Large intestine (tissue), 3 donors: ENCODE measurements at regions not wholly inside any gene's neighbourhood (a gene's known extent, or its start where the extent isn't known, plus 50 kb on each side); places are given as distances from the start of the nearest gene placed in this dataset.

ENCODE experiments used
- DNase-seq, 2 donors: peaks; one replicate each; pipeline versions ENCODE4 v3.0.0 to v3.0.0-alpha.2; 2013
- H3K27ac ChIP-seq: one replicate; pipeline ENCODE4 v1.5.1; 2013; ENCODE audit warnings: low read length
- H3K27me3 ChIP-seq: 2 replicates; pipeline ENCODE4 v1.6.1; 2013; ENCODE audit warnings: low read length; ENCODE audit not compliant: control insufficient read depth, insufficient read depth
- H3K36me3 ChIP-seq: 2 replicates; pipeline ENCODE4 v1.6.1; 2013; ENCODE audit warnings: low read length; ENCODE audit not compliant: control insufficient read depth, insufficient read depth
- H3K4me1 ChIP-seq: one replicate; pipeline ENCODE4 v1.6.1; 2013; ENCODE audit warnings: low read length; ENCODE audit not compliant: control insufficient read depth, insufficient read depth
- H3K4me3 ChIP-seq: one replicate; pipeline ENCODE4 v1.5.1; 2013; ENCODE audit warnings: low read length
- H3K9me3 ChIP-seq: one replicate; pipeline ENCODE4 v1.6.1; 2013; ENCODE audit warnings: mild to moderate bottlenecking, low read depth, low read length, moderate library complexity; ENCODE audit not compliant: control insufficient read depth
- WGBS: methylation state at CpG from one replicate; pipeline ENCODE4 v1.1.5; 2013; ENCODE audit warnings: low lambda C conversion rate; ENCODE audit not compliant: insufficient coverage; 5-methylcytosine and 5-hydroxymethylcytosine counted together

DNA sequence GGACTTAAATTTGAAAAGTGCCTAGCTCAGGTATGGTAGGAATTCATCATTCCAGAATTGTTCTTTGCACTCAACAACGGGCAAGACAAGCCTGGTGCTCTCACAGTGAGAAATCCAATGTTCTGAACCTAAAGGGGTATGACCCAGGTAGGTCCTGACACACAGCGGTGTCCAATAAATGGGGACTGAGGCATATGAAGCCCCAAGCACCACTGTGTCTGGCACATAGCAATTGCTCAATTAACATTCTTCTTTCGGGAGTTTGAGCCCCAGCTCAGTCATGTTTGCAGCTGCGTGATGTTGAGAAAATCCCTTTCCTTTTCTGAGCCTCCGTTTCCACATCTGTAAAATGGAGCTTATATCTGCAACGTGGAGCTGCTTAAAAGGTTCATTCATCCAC, 535.8 kb downstream of the MIAT start:
- Histone ChIP-seq H3K36me3 (no peaks in the 10 kb centered on the region), H3K4me1 (no peaks in the 10 kb centered on the region), H3K9me3 (no peaks in the 10 kb centered on the region), H3K27me3 (no peaks in the 10 kb centered on the region), H3K4me3 (no peak overlapping the region), H3K27ac (no peak overlapping the region)
- no peak for DNase-seq
- 100% methylated on average over 1 of the region's 6 CpGs for WGBS

DNA sequence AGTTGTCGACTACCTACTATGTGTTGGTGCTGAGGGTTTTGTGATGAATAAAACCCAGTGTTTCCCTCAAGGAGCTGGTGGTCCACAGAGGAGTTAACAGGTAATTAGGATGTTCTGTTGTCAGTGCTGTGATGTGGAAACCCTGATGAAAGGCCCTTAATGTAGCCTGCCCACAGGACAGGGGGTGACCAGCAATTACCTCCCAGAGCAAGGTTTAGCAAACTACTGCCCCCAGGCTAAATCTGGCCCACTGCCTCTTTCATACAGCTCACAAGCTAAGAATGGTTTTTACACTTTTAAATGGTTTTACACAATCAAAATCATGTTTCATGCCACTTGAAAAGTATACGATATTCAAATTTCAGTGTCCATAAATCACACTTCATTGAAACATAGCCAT, 536.2 kb downstream of the MIAT start:
- no CpG with 5 or more reads among the region's 2 CpGs for WGBS
- H3K27me3 ChIP-seq: no peaks in the 10 kb centered on the region

DNA sequence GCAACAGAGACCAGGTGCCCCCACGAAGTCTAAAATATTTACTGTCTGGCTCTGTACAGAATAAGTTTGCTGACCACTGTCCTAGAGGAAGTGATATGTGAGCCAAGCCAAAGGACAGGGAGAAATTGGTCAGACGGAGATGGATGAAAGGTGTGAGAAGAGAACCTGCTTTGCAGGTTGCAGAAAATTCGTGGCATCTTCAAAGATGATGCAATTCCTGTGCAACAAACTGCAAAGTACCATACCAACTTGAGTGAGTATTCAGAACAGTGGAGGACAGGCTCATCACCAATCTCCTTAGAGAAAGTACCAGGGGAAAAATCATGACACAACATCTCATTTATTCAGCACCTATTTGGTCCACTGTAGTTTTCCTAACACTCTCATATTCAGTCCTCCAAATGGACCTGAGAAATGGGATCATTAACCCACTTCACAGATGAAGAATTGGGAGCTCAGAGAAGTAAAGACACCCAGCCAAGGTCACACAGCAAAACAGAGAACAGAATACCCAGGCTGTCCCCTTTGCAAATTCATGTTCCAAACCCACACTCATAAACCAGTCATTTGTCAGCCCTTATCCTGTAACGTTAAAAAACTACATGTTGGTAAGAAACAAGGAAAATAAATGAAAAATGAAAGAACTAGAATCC, 536.8 kb downstream of the MIAT start:
- DNase-seq: no peak
- no peaks in the 10 kb centered on the region for H3K9me3 ChIP-seq
- WGBS: no CpG with 5 or more reads among the region's 4 CpGs
- H3K4me3 ChIP-seq: no peak overlapping the region
- H3K4me1 ChIP-seq: no peaks in the 10 kb centered on the region
- H3K27ac ChIP-seq: no peak overlapping the region
- no peaks in the 10 kb centered on the region for H3K36me3 ChIP-seq
- no peaks in the 10 kb centered on the region for H3K27me3 ChIP-seq

More for the DNA sequence above, 536.2 kb downstream of the MIAT start:
- Histone ChIP-seq H3K9me3 (no peaks in the 10 kb centered on the region), H3K4me3 (no peak overlapping the region), H3K27ac (no peak overlapping the region), H3K36me3 (no peaks in the 10 kb centered on the region), H3K4me1 (no peaks in the 10 kb centered on the region)
- no peak for DNase-seq

DNA sequence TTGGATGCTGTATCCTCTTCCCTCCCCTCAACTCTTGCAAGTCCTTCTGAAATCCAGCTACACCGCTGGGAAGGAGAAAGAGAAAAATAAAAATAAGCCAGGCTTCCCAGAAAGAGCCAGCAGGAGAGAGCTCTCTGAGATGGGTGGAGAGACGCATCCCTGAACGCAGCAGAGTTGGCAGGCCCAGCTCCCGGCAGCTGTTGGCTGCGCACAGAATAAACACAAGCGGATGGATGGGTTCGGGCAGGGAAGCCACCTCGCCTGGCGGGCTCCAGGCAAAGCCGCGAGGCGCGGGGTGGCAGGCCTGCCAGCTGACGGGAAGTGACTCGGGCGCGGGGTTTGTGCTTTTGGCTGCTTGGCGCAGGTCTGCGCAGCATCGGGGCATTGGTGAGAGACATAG, 537.7 kb downstream of the MIAT start:
- no peaks in the 10 kb centered on the region for H3K9me3 ChIP-seq
- H3K27ac ChIP-seq: no peak overlapping the region
- H3K4me1 ChIP-seq: no peaks in the 10 kb centered on the region
- no peaks in the 10 kb centered on the region for H3K36me3 ChIP-seq
- WGBS: 75% methylated on average over 2 of the region's 20 CpGs
- no peak overlapping the region for H3K4me3 ChIP-seq
- H3K27me3 ChIP-seq: no peaks in the 10 kb centered on the region
- no peak for DNase-seq

DNA sequence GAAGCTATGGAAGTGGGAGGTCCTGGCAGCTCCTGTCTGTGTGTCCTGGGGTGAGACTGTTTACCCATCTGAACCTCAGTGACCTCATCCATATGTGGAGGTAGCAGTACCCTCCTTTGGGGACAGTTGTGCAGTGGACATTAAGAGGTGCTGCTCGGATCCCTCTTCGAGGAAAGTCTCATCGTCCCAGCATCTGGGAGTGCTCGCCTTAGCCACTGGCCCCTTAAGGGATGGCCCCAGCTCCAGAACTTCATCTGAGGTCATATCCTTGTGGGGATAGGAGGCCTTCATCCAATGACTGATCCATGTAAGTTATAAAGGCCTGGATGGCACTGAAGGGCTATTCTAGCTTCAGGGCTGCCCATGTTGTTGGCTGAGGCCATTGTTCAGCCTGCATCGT, 538.1 kb downstream of the MIAT start:
- Histone ChIP-seq H3K27ac (no peak overlapping the region), H3K36me3 (no peaks in the 10 kb centered on the region), H3K4me1 (no peaks in the 10 kb centered on the region), H3K4me3 (no peak overlapping the region), H3K27me3 (no peaks in the 10 kb centered on the region), H3K9me3 (no peaks in the 10 kb centered on the region)
- WGBS: 100% methylated on average over 1 of the region's 5 CpGs
- no peak for DNase-seq

DNA sequence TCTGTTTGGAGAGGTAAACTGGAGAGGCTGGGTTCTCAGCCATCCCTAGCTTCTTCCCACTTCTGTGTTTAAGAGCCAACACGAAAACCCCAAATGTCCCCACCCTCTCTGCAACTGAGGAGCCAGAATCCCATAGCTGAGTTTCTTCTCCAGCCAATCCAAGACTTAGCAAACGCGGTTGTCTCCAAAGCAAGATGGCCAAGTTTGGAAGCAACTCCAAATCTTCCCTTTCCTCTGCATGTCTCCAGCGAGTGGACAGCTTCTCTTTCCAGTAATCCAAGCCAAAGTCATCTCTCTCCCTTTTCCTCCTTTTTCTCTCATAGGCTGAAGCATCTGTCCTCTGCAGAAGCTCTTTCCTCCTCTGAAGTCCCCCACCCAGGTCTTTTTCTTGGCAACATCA, 539.2 kb downstream of the MIAT start:
- Histone ChIP-seq H3K4me1 (no peaks in the 10 kb centered on the region), H3K36me3 (no peaks in the 10 kb centered on the region), H3K9me3 (no peaks in the 10 kb centered on the region), H3K27ac (no peak overlapping the region), H3K4me3 (no peak overlapping the region), H3K27me3 (no peaks in the 10 kb centered on the region)
- WGBS: 100% methylated on average over 1 of the region's 4 CpGs
- no peak for DNase-seq

DNA sequence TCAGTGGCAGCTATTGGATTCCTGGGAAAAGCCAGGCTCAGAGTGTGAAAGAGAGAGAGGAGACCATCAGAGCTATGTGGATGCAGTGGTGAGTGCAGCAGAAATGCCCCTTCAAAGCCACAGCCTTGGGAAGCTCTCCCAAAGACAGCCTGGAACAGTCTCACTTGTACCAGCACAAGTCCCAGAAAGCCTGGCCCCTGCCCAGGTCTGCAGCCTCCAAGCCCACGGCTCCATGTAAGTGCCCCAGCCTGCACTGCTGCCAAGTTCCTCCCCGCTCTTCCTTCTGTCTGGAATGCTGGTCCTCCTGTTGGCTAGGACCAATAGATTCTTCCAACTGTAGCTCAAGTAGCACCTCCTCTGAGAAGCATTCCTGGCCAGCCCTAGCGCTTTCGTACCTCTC, 539.7 kb downstream of the MIAT start:
- H3K36me3 ChIP-seq: no peaks in the 10 kb centered on the region
- H3K4me3 ChIP-seq: no peak overlapping the region
- DNase-seq: no peak
- peaks cover 3% of the 10 kb centered on the region for H3K4me1 ChIP-seq
- H3K27me3 ChIP-seq: no peaks in the 10 kb centered on the region
- H3K27ac ChIP-seq: no peak overlapping the region
- H3K9me3 ChIP-seq: no peaks in the 10 kb centered on the region
- WGBS: no CpG with 5 or more reads among the region's 4 CpGs

DNA sequence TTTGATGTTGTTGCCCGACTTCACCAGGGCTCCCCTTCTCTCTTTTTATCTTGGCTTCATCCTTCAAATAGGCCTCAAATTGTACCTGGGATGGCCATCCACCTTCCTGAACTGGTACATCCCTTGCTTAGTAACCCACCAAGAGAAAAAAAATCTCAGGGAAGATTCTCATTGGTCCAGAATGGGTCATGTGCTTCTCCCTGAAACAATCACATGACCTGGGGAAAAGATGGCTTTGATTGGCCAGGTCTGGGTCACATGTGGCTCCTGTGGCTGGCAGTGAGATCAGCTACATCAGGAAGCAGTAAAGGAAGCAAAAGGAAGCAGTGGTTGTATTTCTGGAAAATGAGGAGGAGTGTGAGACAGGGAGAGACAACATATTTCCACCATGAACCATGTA, 540.2 kb downstream of the MIAT start:
- Histone ChIP-seq H3K27me3 (no peaks in the 10 kb centered on the region), H3K9me3 (no peaks in the 10 kb centered on the region), H3K27ac (no peak overlapping the region), H3K4me3 (no peak overlapping the region), H3K4me1 (peaks cover 8% of the 10 kb centered on the region), H3K36me3 (no peaks in the 10 kb centered on the region)
- DNase-seq: no peak
- WGBS: no CpG with 5 or more reads among the region's 1 CpG

DNA sequence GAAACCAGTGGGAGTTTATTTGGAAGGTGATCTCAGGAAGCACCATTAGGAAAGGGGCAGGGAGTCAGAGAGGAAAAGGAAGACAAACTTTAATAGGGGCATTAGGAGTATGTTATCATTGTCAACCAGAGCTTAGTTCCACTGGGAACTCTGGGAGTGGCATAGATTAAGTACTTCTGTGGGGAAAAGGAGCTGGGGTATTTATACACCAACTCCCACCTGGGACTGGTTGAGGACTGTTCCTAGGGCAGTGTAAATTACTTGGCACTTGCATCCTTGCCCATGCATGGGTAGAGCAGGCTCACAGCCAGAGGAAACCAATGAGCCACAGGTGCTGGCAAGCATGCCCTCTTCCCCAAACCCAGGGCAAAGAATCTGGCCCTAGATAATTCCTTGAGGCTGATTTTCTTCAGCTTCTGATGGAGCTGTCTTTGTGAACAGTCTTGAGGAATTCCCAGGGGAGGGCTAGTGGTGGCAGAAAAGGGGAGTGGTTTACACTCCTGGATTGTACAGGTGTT, 541.2 kb downstream of the MIAT start:
- H3K9me3 ChIP-seq: no peaks in the 10 kb centered on the region
- H3K27me3 ChIP-seq: no peaks in the 10 kb centered on the region
- no peak overlapping the region for H3K4me3 ChIP-seq
- H3K36me3 ChIP-seq: no peaks in the 10 kb centered on the region
- no peak overlapping the region for H3K27ac ChIP-seq
- no peak for DNase-seq
- peaks cover 16% of the 10 kb centered on the region for H3K4me1 ChIP-seq

DNA sequence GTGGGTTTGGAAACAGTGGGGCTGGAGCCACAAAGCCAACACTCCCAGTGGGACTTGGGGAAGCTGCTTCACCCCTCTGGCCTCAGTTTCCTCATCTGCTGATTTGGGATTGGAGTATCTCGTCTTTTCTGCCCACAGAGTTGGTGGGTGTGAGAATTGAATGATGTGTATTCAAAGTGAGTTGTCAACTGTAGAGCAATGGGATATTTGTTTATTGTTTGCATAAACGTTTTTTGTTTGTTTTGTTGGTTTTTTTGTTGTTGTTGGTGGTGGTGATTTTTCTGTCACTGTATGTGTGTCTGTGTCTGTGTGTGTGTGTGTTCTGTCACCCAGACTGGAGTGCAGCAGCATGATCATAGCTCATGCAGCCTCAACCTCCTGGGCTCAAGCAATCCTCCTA, 542.0 kb downstream of the MIAT start:
- no CpG with 5 or more reads among the region's 2 CpGs for WGBS
- no peaks in the 10 kb centered on the region for H3K36me3 ChIP-seq
- no peaks in the 10 kb centered on the region for H3K27me3 ChIP-seq
- no peak overlapping the region for H3K27ac ChIP-seq
- no peak for DNase-seq
- H3K4me1 ChIP-seq: peaks cover 16% of the 10 kb centered on the region
- no peak overlapping the region for H3K4me3 ChIP-seq
- H3K9me3 ChIP-seq: no peaks in the 10 kb centered on the region

DNA sequence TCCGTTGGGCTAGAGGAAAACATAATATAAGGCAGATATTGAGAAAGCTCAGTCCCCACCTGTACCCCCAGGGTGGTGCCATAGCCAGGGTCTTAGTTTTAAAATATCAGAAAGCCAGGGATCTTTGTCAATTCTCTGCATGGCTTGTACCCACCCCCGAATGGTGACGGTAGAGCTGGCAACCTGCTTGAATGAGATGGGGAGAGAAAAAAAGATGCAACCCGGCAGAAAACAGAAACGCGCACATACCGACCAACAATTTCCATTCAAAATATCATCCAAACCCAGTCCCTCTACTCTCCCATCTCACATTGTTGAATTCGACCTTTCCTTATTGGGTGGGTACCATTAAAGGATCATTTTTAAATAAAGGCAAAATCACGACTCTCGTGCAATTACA, 543.9 kb downstream of the MIAT start:
- WGBS: 100% methylated on average over 4 of the region's 10 CpGs
- H3K27me3 ChIP-seq: no peaks in the 10 kb centered on the region
- DNase-seq: no peak
- peaks cover 16% of the 10 kb centered on the region for H3K4me1 ChIP-seq
- H3K9me3 ChIP-seq: peaks cover 2% of the 10 kb centered on the region
- H3K4me3 ChIP-seq: no peak overlapping the region
- no peak overlapping the region for H3K27ac ChIP-seq
- no peaks in the 10 kb centered on the region for H3K36me3 ChIP-seq
